ENCODE measurements at regions not wholly inside any gene's neighbourhood (a gene's known extent, or its start where the extent isn't known, plus 50 kb on each side); places are given as distances from the start of the nearest gene placed in this dataset.

DNA sequence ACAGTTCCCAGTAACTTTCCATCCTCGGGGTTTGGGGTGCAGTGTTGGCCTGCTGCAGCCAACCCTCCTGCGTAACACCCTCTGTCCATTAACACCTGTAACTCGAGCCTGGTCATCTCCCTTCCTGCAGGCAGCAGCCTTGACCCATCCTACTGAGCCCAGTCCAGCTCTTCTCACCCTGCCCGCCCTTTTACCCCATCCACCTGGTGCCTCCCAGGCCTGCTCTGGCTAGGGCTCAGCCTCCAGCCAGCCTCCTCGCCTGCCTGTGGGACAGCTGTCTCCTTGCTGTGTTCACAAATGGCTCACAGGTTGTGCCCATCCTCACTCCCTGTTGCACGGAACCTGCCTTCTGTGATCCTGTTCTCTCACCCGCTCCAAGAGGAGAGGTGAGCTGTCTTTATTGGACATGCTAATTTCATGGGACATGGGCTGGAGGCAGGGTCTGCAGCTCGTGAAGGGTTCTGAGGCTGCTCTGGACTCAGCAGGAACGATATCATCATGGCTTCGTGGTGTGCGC is 277.2 kb upstream of the TCERG1L start:
- DNase-seq = no peak

DNA sequence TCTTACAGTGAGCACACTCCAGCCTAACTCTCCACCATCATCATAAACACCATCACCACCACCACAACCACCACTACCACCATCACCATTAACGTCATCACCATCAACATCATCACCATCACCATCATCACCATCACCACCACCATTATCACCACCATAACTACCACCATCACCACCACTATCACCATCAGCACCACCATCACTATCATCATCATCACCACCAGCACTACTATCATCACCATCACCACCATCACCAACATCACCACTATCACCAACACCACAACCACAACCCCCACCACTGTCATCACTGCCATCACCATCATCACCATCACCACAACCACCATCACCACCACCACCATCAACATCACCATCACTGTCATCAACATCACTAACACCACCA is 279.0 kb upstream of the TCERG1L start:
- no peak for DNase-seq

DNA sequence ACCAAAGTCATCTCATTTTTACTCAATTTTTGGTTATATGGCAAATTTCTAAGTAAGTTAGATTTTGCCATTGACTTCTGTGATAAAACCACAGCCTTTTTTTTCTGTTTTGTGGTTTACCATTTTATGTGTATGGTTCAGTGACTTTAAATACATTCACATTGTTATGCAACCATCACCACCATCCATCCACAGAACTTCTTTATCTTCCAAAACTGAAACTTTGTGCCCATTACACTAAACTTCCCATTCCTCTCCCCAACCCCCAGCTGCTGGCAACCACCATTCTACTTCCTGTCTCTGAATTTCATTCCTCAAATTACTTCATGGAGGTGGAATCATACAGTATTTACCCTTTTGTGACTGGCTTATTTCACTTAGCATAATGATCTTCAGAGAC is 280.4 kb upstream of the TCERG1L start:
- no peak for DNase-seq

DNA sequence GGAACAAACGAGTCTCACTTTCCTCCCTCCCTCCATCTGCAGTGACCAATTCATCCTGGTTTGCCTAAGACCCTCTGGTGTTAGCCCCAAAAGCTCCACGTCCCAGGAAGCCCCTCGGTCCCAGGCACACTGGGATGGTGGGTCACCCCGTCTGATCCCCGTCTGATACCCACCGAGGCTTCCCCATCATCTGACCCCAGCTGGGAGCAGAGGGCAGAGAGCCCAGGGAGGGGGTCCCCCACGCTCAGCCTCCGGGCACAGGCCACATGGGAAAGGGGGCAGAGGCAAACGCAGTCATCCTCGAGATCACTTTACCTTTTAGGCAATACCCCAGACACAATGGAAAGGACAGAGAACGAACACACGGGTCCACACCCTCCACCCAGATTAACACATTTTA is 291.6 kb upstream of the PPP2R2D start:
- DNase-seq = no peak

DNA sequence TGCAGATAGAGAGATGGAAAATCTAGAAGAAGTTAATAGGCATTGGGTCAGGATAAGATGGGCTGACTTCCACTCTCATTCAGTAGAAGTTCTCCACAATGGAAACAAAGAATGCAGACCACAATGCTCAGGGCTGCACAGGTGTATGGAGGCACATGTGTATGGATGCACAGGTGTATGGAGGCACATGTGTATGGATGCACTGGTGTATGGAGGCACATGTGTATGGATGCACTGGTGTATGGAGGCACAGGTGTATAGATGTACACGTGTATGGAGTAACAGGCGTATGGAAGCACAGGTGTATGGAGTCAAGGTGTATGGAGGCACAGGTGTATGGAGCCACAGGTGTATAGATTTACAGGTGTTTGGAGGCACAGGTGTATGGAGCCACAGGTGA is 285.7 kb upstream of the PPP2R2D start:
- DNase-seq = no peak

DNA sequence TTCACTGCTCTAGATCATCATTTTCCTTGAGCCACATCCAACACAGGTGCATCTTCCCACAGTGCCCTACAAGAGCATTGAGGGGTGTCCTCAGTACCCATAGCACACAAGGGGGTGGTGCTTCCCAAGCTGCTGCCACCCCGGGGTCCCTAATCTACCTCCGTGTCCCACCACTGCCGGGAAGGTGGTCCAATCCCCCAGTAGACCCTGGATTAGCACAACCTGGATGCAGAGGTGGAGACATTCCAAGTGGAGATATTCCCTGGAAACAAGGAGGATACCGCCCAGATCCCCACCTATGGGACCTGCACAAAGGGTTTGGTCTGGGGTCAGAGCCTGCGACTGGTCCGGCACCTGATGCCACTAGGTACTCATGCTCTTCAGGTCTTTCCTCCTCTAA is 284.8 kb upstream of the PPP2R2D start:
- DNase-seq = no peak

DNA sequence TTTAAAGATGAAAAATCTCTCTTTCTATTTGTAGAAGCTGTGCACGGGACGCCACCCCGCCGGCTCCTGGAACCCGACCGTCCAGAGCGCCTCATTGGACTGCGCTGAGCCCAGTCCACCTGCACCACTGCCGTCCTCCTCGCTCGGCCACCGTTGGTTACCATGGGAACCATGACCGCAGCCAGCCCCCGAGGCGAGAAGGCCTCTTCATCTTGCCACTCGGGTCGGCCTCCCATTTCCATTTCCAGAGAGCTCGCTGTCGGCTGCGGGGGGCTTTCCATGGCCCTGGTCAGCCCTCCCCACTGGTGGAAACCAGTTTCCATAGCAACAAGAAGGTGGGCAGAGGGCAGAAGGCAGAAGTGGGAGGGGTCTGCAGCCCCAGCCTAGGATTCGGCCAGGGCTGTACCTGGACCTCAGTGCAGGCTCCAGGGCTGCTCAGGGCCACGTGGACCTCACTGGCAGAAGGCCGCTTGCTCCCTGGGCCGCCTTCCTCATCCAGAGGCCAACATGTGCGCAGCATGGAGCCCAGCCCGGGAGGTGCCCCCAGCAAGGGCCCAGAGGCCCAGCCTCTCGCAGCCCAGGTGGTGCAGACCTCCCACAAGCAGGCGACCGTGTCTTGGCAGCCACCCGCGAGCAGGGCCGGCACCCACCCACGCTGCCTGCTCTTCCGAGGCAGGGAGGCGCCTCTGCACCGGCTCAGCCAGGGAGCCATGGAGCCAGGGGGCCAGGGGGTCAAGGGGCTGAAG is 283.5 kb upstream of the PPP2R2D start:
- no peak for DNase-seq

DNA sequence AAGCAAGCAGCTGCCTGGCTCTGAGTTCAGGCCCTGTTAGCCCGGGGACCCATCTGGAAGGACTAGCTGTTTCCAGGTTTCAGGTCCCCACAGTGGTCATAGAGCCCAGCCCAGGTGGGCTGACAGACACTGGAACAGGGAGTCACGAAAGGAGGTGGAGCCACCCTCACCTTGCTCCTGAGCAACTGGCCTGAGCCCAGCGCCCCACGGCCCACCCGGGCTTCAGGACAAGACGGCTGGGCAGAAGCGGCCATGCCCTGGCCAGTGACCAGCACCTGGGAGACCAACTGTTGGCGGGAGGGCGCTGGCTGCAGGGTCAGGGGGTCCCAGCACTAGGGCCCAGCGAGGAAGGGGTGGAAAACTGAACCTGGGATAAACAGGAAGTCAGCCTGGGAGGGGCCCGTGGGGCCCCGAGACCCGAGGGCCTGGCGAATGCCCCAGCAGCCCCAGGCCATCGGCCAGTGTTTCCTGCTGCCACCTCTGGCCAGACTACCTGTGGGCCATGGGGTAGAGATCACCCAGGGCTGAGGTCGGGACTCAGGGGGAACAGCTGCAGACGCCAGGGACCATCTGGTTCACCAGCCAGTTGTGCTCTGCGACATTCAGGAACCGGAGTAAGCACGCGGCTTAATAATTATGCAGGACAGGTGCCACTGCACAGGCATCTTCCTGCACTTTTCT is 282.1 kb upstream of the PPP2R2D start:
- DNase-seq = no peak

DNA sequence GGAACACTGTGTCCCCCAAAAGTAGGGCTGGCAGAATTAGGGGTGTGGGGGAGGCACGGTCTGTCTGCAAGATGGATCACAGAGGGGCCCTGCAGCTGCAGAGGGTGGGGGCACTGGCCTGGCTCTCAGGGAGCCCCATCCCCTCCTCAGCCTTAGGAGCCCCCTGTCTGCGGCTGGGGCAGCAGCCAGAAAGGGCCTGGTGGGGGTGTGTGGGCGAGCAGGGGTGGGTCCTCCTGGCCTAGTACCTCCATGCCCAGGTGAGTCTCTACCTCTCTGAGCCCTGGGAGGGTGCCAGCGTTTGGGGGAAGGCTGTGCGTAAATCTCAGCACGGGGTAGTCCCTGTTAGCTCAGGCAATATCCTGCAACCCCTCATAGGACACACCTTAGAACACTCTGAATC is 280.5 kb upstream of the PPP2R2D start:
- no peak for DNase-seq

DNA sequence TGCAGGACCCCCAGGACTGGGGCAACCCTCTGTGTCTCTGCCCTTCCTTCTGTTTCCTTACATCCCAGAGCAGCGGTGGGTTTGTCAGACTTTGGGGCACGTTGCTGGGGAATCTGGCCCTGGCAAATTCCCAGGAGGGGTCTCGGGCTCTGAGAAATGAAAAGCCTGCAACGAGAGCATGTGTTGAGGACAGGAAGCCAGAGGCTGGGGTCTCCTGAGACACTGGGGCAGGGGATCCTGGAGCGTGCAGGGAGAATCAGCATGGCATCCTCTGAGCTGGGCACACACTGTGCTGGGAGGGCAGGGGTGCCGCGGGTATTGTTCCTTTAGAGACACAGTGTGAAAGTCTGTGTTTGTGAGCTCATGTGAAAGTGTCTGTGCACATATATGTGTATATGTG is 279.9 kb upstream of the PPP2R2D start:
- no peak for DNase-seq

DNA sequence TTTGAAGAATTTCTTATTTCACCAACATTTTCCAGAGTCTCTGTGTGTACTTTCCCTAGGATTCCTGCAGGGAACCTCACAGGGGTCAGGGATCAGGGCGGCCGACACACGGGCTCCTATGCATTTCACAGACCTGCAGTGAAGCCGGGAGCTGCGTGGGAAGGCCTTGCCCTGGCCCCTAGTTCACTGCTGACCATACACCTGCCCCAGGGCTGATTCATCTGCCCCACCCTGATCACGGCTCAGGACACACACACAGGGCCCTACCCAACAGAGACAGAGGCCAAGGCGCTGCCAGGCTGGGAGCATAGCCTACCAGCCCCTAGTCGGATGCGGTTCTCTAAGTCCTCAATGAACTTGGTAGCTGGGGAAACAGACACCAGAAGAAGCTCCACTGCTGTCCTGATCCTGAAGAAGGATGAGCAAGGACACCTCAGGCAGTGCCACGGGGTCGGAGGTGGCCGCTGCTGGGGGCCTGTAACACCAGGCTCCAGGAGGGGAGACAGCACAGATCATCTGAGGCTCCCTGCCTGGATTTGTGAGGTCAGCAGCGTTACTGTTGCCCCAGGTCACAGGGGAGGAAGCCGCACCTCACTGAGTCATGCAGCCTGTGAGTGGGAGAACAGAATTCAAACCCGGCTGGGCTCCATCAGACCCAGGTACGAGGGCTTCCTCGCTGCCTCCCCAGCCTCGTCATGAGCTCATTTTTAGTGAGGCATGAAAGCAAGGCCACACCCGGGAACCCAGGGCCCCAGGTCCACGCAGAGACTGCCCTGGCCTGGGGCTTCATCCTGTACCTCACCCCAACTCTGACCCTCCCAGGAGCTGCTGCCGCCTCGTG is 278.8 kb upstream of the PPP2R2D start:
- no peak for DNase-seq

DNA sequence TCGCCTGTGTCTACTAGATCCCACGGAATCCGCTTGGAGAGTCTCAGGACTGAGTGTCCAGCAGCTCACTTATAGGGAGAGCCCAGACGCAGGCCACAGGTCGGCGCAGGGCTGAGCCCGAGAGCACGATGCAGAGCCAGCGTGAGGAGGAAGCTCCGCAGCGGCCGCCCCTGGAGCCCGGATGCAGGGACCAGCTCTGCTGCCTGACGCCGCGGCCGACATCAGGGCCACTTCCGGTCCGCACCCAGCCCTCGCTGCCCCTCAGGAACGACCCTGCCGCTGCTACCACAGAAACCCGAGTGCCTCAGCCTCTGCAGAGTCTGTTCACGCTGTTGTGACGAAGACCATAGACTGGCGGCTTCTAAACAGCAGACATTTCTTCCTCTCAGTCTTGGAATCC is 275.8 kb upstream of the PPP2R2D start:
- no peak for DNase-seq

DNA sequence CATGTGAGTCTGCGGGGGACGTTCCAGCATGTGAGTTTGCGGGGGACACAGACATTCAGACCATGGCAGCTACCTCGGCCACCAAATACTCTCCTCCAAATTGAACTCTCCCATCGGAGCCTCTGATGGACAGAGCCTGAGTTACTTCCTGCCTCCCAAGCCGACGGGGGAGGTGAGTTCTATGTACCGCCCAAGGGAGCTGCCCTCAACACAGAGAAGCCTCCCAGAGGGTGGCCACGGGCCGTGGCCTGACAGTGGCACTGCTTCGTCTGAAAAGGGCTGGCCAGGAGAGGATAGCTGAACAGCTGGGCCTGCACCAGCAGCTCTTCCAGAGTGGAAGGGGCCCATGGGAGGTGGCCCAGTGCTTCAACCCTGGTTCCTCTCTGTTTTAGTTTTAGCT is 274.5 kb upstream of the PPP2R2D start:
- DNase-seq = no peak

DNA sequence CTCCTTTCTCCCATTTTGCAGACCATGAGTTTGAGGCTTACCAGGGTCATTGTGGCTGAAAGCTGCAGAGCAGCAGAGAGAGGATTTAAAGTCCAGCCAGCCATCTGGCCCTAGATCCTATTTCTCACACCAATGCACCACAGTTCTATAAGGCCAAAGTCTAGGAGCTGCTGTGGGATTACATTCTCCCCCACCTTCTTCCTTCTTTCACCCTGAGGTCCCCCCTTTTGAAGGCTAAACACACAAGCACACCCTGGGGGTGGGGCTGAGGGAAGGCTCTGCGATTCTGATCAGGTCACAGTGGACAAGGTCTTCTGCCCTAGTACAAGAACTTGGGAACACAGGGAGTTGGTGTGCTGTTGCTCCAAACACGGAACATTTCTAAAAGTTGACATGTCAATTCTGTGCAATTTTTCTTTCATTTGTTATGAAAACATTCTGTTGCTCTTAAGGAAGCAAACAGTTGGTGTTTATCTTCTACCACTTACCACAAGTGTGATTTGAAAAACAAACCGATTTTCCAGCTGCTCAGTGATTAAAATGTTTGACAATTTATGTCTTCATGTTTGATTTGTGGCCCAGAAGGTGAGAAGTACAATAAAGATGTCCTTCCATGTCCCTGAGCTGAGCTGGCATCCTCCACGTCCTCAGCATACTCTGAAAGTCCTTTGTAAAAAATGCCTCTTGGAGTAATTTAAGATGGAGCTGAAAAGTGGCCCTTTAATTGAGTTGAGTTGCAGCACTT is 271.6 kb upstream of the PPP2R2D start:
- DNase-seq = no peak

DNA sequence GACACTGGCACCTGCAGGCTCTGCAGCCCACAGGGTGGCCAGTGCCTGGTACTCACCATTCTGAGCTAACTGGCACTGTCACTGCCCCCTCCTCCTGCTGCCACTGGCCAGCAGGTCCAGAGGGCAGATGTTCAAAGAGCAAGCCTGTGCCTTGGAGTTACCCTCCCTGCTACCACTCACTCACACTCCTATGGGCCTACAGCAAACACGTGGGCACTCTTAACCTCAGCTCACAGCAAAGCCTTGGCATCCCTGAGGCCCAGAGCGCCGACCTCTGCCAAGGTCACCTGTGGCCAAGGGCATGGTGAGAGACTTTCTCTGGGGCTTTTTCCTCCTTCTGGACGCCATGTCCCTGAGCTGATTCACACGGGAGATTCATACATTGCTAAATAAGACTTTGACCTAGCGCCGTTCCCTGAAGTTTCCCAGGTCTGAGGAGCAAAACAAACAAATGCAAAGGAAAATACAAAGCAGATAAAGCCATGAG is 270.0 kb upstream of the PPP2R2D start:
- DNase-seq = no peak

DNA sequence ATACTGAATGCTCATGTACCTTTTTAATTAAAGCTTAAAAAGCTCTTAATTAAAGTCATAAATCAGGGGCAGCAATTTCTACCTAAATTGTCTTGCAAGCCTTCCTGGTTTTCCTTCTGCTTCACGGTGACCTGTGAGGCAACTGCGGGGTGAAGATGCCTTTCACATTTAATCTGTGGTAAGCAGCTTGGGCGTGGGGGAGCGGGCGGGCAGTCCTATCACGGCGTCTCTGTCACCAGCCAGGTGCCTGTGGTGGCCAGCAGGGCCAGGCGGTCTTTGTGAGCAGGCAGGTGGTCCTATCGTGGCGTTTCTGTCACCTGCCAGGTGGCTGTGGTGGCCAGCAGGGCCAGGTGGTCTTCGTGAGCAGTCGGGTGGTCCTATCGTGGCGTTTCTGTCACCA is 269.2 kb upstream of the PPP2R2D start:
- no peak for DNase-seq

DNA sequence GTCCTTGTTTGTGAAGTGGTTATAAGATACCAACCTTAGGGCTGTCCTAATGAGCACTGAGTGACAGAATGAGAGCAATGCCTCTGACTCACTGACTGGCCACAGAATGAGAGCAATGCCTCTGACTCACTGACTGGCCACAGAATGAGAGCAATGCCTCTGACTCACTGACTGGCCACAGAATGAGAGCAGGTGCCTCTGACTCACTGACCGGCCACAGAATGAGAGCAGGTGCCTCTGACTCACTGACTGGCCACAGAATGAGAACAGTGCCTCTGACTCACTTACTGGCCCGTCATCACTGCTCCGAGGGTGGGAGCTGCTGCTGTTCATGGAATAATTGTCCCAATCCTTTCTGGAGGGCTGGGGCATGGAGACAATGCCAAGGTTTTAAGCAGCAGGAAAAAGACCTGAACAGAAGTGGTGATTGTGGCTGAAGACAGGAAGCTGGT is 265.2 kb upstream of the PPP2R2D start:
- no peak for DNase-seq

DNA sequence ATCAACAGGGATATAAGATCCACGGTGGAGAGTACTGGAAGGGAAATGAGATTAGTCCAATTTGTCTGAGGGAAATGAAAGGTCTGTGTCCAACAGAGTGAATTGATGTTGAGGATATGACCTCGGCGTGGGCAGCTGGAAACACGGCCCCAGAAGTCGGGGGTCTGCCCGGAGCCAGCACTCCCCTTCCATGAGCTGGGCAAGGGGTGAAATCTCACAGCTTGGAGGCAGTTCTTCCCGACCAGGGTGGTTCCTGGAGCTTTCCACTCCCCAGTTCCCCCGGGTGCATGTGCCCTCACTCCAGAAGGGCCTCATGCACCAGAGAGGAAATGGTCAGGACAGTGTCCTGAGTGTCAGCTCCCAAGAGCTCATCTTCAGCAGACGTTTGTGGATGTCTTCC is 264.7 kb upstream of the PPP2R2D start:
- DNase-seq = no peak

DNA sequence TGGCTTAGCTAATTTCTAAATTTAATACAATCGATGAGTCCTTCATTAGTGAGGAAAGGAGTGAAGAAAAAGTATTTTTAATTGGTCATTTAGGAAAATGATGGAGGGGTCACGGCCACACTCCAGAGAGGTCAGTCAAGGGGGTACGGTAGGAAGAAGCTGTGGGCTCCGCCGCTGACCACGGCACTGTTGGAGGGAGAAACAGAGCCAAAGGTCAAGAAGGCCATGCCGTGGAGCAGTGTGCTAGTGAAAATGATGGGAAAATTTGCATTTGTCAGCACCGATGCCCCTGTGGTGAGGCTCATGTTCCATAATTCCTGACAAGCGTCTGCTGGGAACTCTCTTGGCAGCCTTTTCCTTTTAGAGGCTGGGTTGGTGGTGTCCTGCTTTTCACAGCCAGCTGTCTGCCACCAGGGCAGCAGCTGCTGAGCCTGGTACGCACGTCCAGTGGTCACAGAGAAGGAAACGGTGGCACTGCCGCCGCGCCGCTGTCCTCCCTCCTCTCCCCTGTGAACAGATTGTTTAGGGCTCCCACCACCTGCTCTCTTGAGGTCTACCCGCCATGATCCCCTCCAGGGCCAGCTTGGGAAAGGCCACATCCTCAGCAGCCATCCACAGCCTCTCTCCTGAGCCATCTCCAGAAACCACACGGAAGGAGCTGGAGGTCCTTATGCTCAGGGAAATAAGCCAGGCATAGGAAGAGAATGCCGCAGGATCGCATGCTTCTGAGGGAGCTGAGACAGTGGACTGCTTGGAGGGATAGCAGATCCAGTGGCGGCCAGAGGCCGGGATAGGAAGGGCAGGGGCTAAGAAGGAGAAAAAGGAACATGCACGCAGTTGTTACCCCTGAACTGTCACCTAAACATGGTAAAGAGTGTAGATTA is 263.7 kb upstream of the PPP2R2D start:
- no peak for DNase-seq

DNA sequence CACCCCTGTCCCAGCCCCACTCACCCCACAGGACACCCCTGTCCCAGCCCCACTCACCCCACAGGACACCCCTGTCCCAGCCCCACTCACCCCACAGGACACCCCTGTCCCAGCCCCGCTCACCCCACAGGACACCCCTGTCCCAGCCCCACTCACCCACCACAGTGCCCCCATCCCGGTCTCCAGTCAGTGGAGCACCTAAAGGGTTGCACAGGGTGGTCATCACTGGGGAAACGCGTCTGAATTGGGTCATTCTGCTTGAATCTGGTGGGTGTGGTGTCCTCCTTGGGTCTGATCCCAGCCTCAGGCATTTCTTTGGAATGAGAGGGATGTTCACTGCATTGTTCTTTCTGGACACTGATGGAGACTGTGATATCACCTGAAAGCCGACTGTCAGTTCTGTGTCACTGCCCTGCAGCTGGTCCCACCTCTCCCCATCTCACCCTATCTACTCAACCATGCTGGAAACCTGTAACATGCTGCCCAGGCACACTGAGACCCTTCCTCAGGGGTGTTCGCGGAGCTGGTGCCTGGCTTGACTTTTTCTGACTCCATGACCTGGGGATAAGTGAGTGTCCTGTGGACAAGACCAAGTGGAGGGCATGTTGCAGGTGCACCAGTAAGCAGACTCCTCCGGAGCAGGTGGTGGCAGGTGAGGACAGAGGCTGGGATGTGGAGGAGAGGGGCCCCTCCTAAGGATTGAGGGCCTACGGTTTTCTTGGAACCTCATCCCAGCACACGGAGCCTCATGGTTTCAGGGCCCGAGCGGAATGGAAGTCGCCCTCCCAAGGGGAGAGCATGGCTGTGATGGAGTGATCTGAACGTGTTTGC is 262.5 kb upstream of the PPP2R2D start:
- DNase-seq = no peak

DNA sequence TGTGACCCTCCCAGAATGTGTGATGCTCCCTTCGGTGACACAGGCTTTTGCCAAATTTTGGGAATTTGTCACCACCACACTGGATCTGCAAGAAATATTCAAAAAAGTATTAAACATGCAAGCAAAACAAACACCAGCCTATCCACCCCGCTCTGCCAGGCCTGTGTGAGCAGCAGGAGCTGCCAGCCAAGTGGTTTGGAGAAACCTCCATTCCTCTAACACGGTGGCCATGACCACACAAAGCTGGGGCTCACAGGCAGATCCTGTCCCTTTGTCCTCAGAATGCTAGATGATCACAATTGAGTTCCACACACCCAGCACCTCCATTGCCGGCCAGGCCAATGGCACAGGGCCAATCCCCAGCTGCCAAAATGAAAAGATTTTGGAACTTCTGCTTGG is 261.9 kb upstream of the PPP2R2D start:
- no peak for DNase-seq
